ENCODE measurements at regions not wholly inside any gene's neighbourhood (a gene's known extent, or its start where the extent isn't known, plus 50 kb on each side); places are given as distances from the start of the nearest gene placed in this dataset.

- no peak overlapping the region for H3K4me3 Mint-ChIP-seq (ENCODE audit: unreplicated experiment)
- no peak overlapping the region for H3K27ac Mint-ChIP-seq (ENCODE audit: unreplicated experiment)
These were observed 306.6 kb upstream of the ATP2B1 start for GRCh38 chr12:90015228-90015627.

GRCh38 chr12:90013409-90013808 is 304.8 kb upstream of the ATP2B1 start:
- no peak overlapping the region for H3K4me3 Mint-ChIP-seq (ENCODE audit: unreplicated experiment)
- no peak overlapping the region for H3K4me3 ChIP-seq (ENCODE audit: insufficient read depth, low read depth, low read length)
- H3K9me3 Mint-ChIP-seq (ENCODE audit: unreplicated experiment): no peaks in the 10 kb centered on the region
- no peaks in the 10 kb centered on the region for H3K36me3 ChIP-seq (ENCODE audit: insufficient read depth, low read length)
- no peaks in the 10 kb centered on the region for H3K27me3 ChIP-seq (ENCODE audit: insufficient read depth, low read length)
- FAIRE-seq: no peak
- TF ChIP-seq EZH2 (IDR thresholded peaks at IDR 0.05; ENCODE audit: insufficient read depth, low read length) (no peak), CTCF (IDR thresholded peaks at IDR 0.05; ENCODE audit: insufficient read depth, low read depth, low read length) (no peak)
- DNase-seq (ENCODE audit: low read depth): no peak
- H3K4me1 ChIP-seq (ENCODE audit: insufficient read depth, low read length): peaks cover 7% of the 10 kb centered on the region
- no peak overlapping the region for H2AFZ ChIP-seq (ENCODE audit: low read depth, low read length)
- H3K79me2 ChIP-seq (ENCODE audit: insufficient read depth, low read length): no peaks in the 10 kb centered on the region
- H3K9ac ChIP-seq (ENCODE audit: low read length): no peak overlapping the region
- no peak overlapping the region for H3K27ac ChIP-seq (ENCODE audit: low read depth, low read length)
- no peak overlapping the region for H3K27ac Mint-ChIP-seq (ENCODE audit: unreplicated experiment)
- no peaks in the 10 kb centered on the region for H3K36me3 Mint-ChIP-seq (ENCODE audit: low read depth, unreplicated experiment)
- H3K4me1 Mint-ChIP-seq (ENCODE audit: low read depth, unreplicated experiment): peaks cover 8% of the 10 kb centered on the region
- H3K4me2 ChIP-seq (ENCODE audit: low read length): no peak overlapping the region
- no peaks in the 10 kb centered on the region for H3K9me3 ChIP-seq (ENCODE audit: insufficient read depth, low read depth, low read length)
- peaks cover 2% of the 10 kb centered on the region for H3K27me3 Mint-ChIP-seq (ENCODE audit: low read depth, unreplicated experiment)
- H4K20me1 ChIP-seq (ENCODE audit: insufficient read depth, low read length): no peaks in the 10 kb centered on the region

More at GRCh38 chr12:90015228-90015627, 306.6 kb upstream of the ATP2B1 start:
- DNase-seq (ENCODE audit: low read depth) (peak; percentile 73), FAIRE-seq (peak; percentile 73)
- no peaks in the 10 kb centered on the region for H3K27me3 Mint-ChIP-seq (ENCODE audit: low read depth, unreplicated experiment)
- no peaks in the 10 kb centered on the region for H4K20me1 ChIP-seq (ENCODE audit: insufficient read depth, low read length)
- H3K27me3 ChIP-seq (ENCODE audit: insufficient read depth, low read length): no peaks in the 10 kb centered on the region
- H3K36me3 Mint-ChIP-seq (ENCODE audit: low read depth, unreplicated experiment): no peaks in the 10 kb centered on the region
- no peak overlapping the region for H3K4me3 ChIP-seq (ENCODE audit: insufficient read depth, low read depth, low read length)
- H3K79me2 ChIP-seq (ENCODE audit: insufficient read depth, low read length): no peaks in the 10 kb centered on the region
- peak overlapping the region; percentile 8 for H3K27ac ChIP-seq (ENCODE audit: low read depth, low read length)
- no peaks in the 10 kb centered on the region for H3K36me3 ChIP-seq (ENCODE audit: insufficient read depth, low read length)
- peaks cover 7% of the 10 kb centered on the region for H3K4me1 ChIP-seq (ENCODE audit: insufficient read depth, low read length)
- no peaks in the 10 kb centered on the region for H3K9me3 Mint-ChIP-seq (ENCODE audit: unreplicated experiment)
- peaks cover 8% of the 10 kb centered on the region for H3K4me1 Mint-ChIP-seq (ENCODE audit: low read depth, unreplicated experiment)
- TF ChIP-seq EZH2 (IDR thresholded peaks at IDR 0.05; ENCODE audit: insufficient read depth, low read length) (no peak), CTCF (IDR thresholded peaks at IDR 0.05; ENCODE audit: insufficient read depth, low read depth, low read length) (no peak)
- H3K9me3 ChIP-seq (ENCODE audit: insufficient read depth, low read depth, low read length): no peaks in the 10 kb centered on the region
- H3K9ac ChIP-seq (ENCODE audit: low read length): no peak overlapping the region
- H3K4me2 ChIP-seq (ENCODE audit: low read length): peak overlapping the region; percentile 13
- peak overlapping the region; percentile 63 for H2AFZ ChIP-seq (ENCODE audit: low read depth, low read length)

- FAIRE-seq (no peak), DNase-seq (ENCODE audit: low read depth) (no peak)
- no peak overlapping the region for H3K27ac Mint-ChIP-seq (ENCODE audit: unreplicated experiment)
These were observed 301.5 kb upstream of the ATP2B1 start for GRCh38 chr12:90010089-90010488.

More at GRCh38 chr12:90010089-90010488, 301.5 kb upstream of the ATP2B1 start:
- Histone ChIP-seq H4K20me1 (ENCODE audit: insufficient read depth, low read length) (no peaks in the 10 kb centered on the region), H2AFZ (ENCODE audit: low read depth, low read length) (no peak overlapping the region), H3K9me3 (ENCODE audit: insufficient read depth, low read depth, low read length) (no peaks in the 10 kb centered on the region), H3K27ac (ENCODE audit: low read depth, low read length) (no peak overlapping the region), H3K4me1 (ENCODE audit: insufficient read depth, low read length) (peaks cover under 1% of the 10 kb centered on the region), H3K79me2 (ENCODE audit: insufficient read depth, low read length) (no peaks in the 10 kb centered on the region), H3K27me3 (ENCODE audit: insufficient read depth, low read length) (no peaks in the 10 kb centered on the region), H3K9ac (ENCODE audit: low read length) (no peak overlapping the region), H3K4me2 (ENCODE audit: low read length) (no peak overlapping the region), H3K4me3 (ENCODE audit: insufficient read depth, low read depth, low read length) (no peak overlapping the region), H3K36me3 (ENCODE audit: insufficient read depth, low read length) (no peaks in the 10 kb centered on the region)
- H3K36me3 Mint-ChIP-seq (ENCODE audit: low read depth, unreplicated experiment): no peaks in the 10 kb centered on the region
- H3K4me1 Mint-ChIP-seq (ENCODE audit: low read depth, unreplicated experiment): peaks cover 6% of the 10 kb centered on the region
- H3K9me3 Mint-ChIP-seq (ENCODE audit: unreplicated experiment): no peaks in the 10 kb centered on the region
- H3K27me3 Mint-ChIP-seq (ENCODE audit: low read depth, unreplicated experiment): peaks cover 2% of the 10 kb centered on the region
- TF ChIP-seq EZH2 (IDR thresholded peaks at IDR 0.05; ENCODE audit: insufficient read depth, low read length) (no peak), CTCF (IDR thresholded peaks at IDR 0.05; ENCODE audit: insufficient read depth, low read depth, low read length) (no peak)
- H3K4me3 Mint-ChIP-seq (ENCODE audit: unreplicated experiment): no peak overlapping the region
